ENCODE measurements at regions not wholly inside any gene's neighbourhood (a gene's known extent, or its start where the extent isn't known, plus 50 kb on each side); places are given as distances from the start of the nearest gene placed in this dataset.

GRCh38 chr9:96183751-96184150 lies 118.2 kb downstream of the HSD17B3 start:
- no peak for DNase-seq

GRCh38 chr9:96178153-96178552 lies 123.8 kb downstream of the HSD17B3 start:
- DNase-seq = no peak

GRCh38 chr9:96177719-96178028 lies 124.3 kb downstream of the HSD17B3 start:
- no peak for DNase-seq

GRCh38 chr9:96177005-96177718 lies 124.8 kb downstream of the HSD17B3 start:
- no peak for DNase-seq

GRCh38 chr9:96175796-96176195 lies 126.2 kb downstream of the HSD17B3 start:
- DNase-seq = no peak

GRCh38 chr9:96175001-96175400 lies 127.0 kb downstream of the HSD17B3 start:
- DNase-seq = no peak

GRCh38 chr9:96174371-96174770 lies 127.6 kb downstream of the HSD17B3 start:
- DNase-seq = no peak

GRCh38 chr9:96173640-96174039 lies 128.3 kb downstream of the HSD17B3 start:
- DNase-seq = no peak

GRCh38 chr9:96172797-96173196 lies 129.2 kb downstream of the HSD17B3 start:
- no peak for DNase-seq

- no peak for DNase-seq
These were observed 130.2 kb downstream of the HSD17B3 start for GRCh38 chr9:96171728-96172127.

- no peak for DNase-seq
These were observed 132.1 kb downstream of the HSD17B3 start for GRCh38 chr9:96169901-96170300.

GRCh38 chr9:96169484-96169883 lies 132.5 kb downstream of the HSD17B3 start:
- no peak for DNase-seq

GRCh38 chr9:96168882-96169281 lies 133.1 kb downstream of the HSD17B3 start:
- no peak for DNase-seq

GRCh38 chr9:96167011-96167410 lies 135.0 kb downstream of the HSD17B3 start:
- DNase-seq = no peak

- DNase-seq = no peak
These were observed 137.7 kb downstream of the HSD17B3 start for GRCh38 chr9:96164268-96164683.

- no peak for DNase-seq
These were observed 138.3 kb downstream of the HSD17B3 start for GRCh38 chr9:96163712-96164111.

- no peak for DNase-seq
These were observed 138.8 kb downstream of the HSD17B3 start for GRCh38 chr9:96163161-96163560.

- DNase-seq = no peak
These were observed 140.2 kb downstream of the HSD17B3 start for GRCh38 chr9:96161819-96162218.

GRCh38 chr9:96160866-96161265 lies 141.1 kb downstream of the HSD17B3 start:
- DNase-seq = no peak

- DNase-seq = no peak
These were observed 141.8 kb downstream of the HSD17B3 start for GRCh38 chr9:96160168-96160567.

- DNase-seq = no peak
These were observed 142.4 kb downstream of the HSD17B3 start for GRCh38 chr9:96159596-96159995.

- no peak for DNase-seq
These were observed 142.9 kb downstream of the HSD17B3 start for GRCh38 chr9:96158909-96159575.

- no peak for DNase-seq
These were observed 143.8 kb downstream of the HSD17B3 start for GRCh38 chr9:96158147-96158546.

GRCh38 chr9:96157675-96158074 lies 144.3 kb downstream of the HSD17B3 start:
- no peak for DNase-seq

Data from NCI-H526 treated with DMSO at 0.1 percent for 48 hours (cell line).